GM12878 (cell line): ENCODE measurements at regions not wholly inside any gene's neighbourhood (a gene's known extent, or its start where the extent isn't known, plus 50 kb on each side); places are given as distances from the start of the nearest gene placed in this dataset.

Experiments
- ATAC-seq: fragments of 200-7000 bp; cut with Tn5 transposase; 3 replicates; pipeline ENCODE4 v1.9.1; 2020; ENCODE audit warnings: mild to moderate bottlenecking, moderate library complexity
- BruUV-seq: library from RNA; stranded (reverse); fragments of 400-500 nt; replicated peaks from 2 replicates; lab custom pipeline; 2021; lab: Mats Ljungman, UMichigan
- CTCF ChIA-PET: fragments of 300-600 bp; sonication (Branson Sonifier 250); formaldehyde crosslinking; extraction: SDS; loops from one replicate; lab custom pipeline; 2021; ENCODE audit warnings: inconsistent platforms; lab: Yijun Ruan, JAX
- POLR2A ChIA-PET: fragments of 350-600 bp; formaldehyde crosslinking; extraction: SDS; loops from one replicate; lab custom pipeline; 2021; ENCODE audit warnings: inconsistent platforms; lab: Charles Lee
- RAD21 ChIA-PET: fragments of 300-600 bp; sonication (Branson Sonifier 250); formaldehyde crosslinking; loops from one replicate; lab custom pipeline; 2023; ENCODE audit warnings: antibody characterized with exemption; ENCODE audit not compliant: unreplicated experiment; lab: Charles Lee
- SMC1A ChIA-PET: fragments of 300-600 bp; sonication (Branson Sonifier 250); formaldehyde crosslinking; loops from one replicate; lab custom pipeline; 2023; ENCODE audit not compliant: unreplicated experiment, uncharacterized antibody; lab: Charles Lee
- DNase-seq: peaks from one replicate; pipeline ENCODE4 v3.0.0-alpha.2; 2011; ENCODE audit warnings: low read depth, low spot score
- FAIRE-seq: peaks from 3 replicates; lab custom pipeline; 2011; peaks lifted over from hg19 to GRCh38; lab: Jason Lieb, UNC
- H2AFZ ChIP-seq: 2 replicates; pipeline ENCODE4 v1.6.0; 2011; ENCODE audit warnings: low read depth, low read length, control low read depth; ENCODE audit not compliant: control insufficient read depth
- H3K27ac ChIP-seq: 2 replicates; pipeline ENCODE4 v1.5.1; 2011; ENCODE audit warnings: control low read depth; ENCODE audit not compliant: control insufficient read depth, insufficient read depth
- H3K27me3 ChIP-seq, 2 experiments: replicated peaks in 1 of 2; 2 replicates each; pipeline versions ENCODE4 v1.6.0 to v1.6.1; 2011; ENCODE audit warnings: low read length in 1 of 2; ENCODE audit not compliant: control insufficient read depth in 2 of 2, insufficient read depth in 2 of 2
- H3K36me3 ChIP-seq, 2 experiments: 2 replicates each; pipeline ENCODE4 v1.5.1; 2011; ENCODE audit warnings: low read length in 1 of 2; ENCODE audit not compliant: control insufficient read depth in 2 of 2, insufficient read depth in 2 of 2
- H3K4me1 ChIP-seq: 2 replicates; pipeline ENCODE4 v1.6.1; 2011; ENCODE audit warnings: mild to moderate bottlenecking, low read length, moderate library complexity, mixed read lengths; ENCODE audit not compliant: control insufficient read depth, insufficient read depth
- H3K4me2 ChIP-seq: 2 replicates; pipeline ENCODE4 v1.6.0; 2011; ENCODE audit warnings: control low read depth; ENCODE audit not compliant: control insufficient read depth, insufficient read depth
- H3K4me3 ChIP-seq: fragments of 200-600 bp; sonication (generic); 2 replicates; pipeline ENCODE4 v1.5.1; 2016
- H3K79me2 ChIP-seq: 2 replicates; pipeline ENCODE4 v1.6.0; 2011; ENCODE audit warnings: low read length; ENCODE audit not compliant: control insufficient read depth, insufficient read depth
- H3K9ac ChIP-seq: 2 replicates; pipeline ENCODE4 v1.8.0; 2011; ENCODE audit warnings: low read length, control low read depth, mixed read lengths; ENCODE audit not compliant: control insufficient read depth, insufficient read depth
- H3K9me3 ChIP-seq: replicated peaks from 3 replicates; pipeline ENCODE4 v1.5.1; 2011; ENCODE audit warnings: mild to moderate bottlenecking, low read length; ENCODE audit not compliant: control insufficient read depth, insufficient read depth
- H4K20me1 ChIP-seq: 2 replicates; pipeline ENCODE4 v1.6.0; 2011; ENCODE audit not compliant: control insufficient read depth, insufficient read depth
- CBX5 ChIP-seq: sonication (generic); IDR thresholded peaks from 2 replicates; pipeline ENCODE4 v1.6.1; 2016; ENCODE audit warnings: low read depth, moderate library complexity, mild to moderate bottlenecking, inconsistent platforms
- ESRRA ChIP-seq: IDR thresholded peaks from 2 replicates; pipeline ENCODE4 v1.6.1; 2012; ENCODE audit warnings: mild to moderate bottlenecking, low read length, improper control_type of control experiment
- MEF2B ChIP-seq: fragments of 450-650 bp; IDR thresholded peaks from 2 replicates; pipeline ENCODE4 v1.6.1; 2018; ENCODE audit warnings: mild to moderate bottlenecking, moderate library complexity; ENCODE audit not compliant: partially characterized antibody, poor library complexity, severe bottlenecking
- POLR2A ChIP-seq: IDR thresholded peaks from 2 replicates; pipeline ENCODE4 v1.6.1; 2011; ENCODE audit warnings: low read depth, mild to moderate bottlenecking, low read length
- ZNF207 ChIP-seq: fragments of 450-650 bp; IDR thresholded peaks from 2 replicates; pipeline ENCODE4 v1.6.1; 2014; ENCODE audit warnings: antibody characterized with exemption, mild to moderate bottlenecking, borderline replicate concordance
- ZNF274 ChIP-seq: IDR thresholded peaks from one replicate; pipeline ENCODE4 v1.8.0; 2011; ENCODE audit not compliant: insufficient read length, insufficient read depth
- WGBS: methylation state at CpG from one replicate; pipeline ENCODE4 v1.1.6; 2016; ENCODE audit warnings: low lambda C conversion rate; ENCODE audit not compliant: insufficient replicate concordance, insufficient coverage; ENCODE audit errors: missing lambda C conversion rate; 5-methylcytosine and 5-hydroxymethylcytosine counted together
- in situ Hi-C: fragments of 300-500 bp; cut with MboI; formaldehyde crosslinking; loops from 9 replicates; pipeline ENCODE4 v1.14.3; 2018; ENCODE audit warnings: mixed read lengths
- intact Hi-C: fragments of 100-400 bp; cut with micrococcal nuclease; formaldehyde crosslinking; loops from one replicate; pipeline ENCODE4 v1.14.2; 2022; ENCODE audit not compliant: unreplicated experiment
- TF ChIP-seq, protein P1 (sequence below), 3 experiments: IDR thresholded peaks in 2 of 3; conservative IDR thresholded peaks in 1 of 3; 2 replicates each; pipeline ENCODE4 v1.5.1; 2011; ENCODE audit warnings: low read depth in 3 of 3, low read length in 3 of 3, mild to moderate bottlenecking in 3 of 3, control low read depth in 2 of 3, moderate library complexity in 2 of 3, inconsistent platforms in 1 of 3, mixed read lengths in 1 of 3; ENCODE audit not compliant: control insufficient read depth in 2 of 3, insufficient read depth in 1 of 3; ENCODE audit errors: extremely low read depth in 1 of 3
- TF ChIP-seq, protein P2 (sequence below): fragments of 450-650 bp; formaldehyde crosslinking; IDR thresholded peaks from 2 replicates; pipeline ENCODE4 v1.5.0; 2022; ENCODE audit warnings: mild to moderate bottlenecking, missing genetic modification characterization
- TF ChIP-seq, protein P3 (sequence below): IDR thresholded peaks from 2 replicates; pipeline ENCODE4 v1.6.1; 2012; ENCODE audit warnings: low read depth, low read length, improper control_type of control experiment
- TF ChIP-seq, protein P4 (sequence below): fragments of 450-650 bp; IDR thresholded peaks from 2 replicates; pipeline ENCODE4 v1.6.1; 2016; ENCODE audit warnings: mild to moderate bottlenecking
- TF ChIP-seq, protein P5 (sequence below): IDR thresholded peaks from 2 replicates; pipeline ENCODE4 v1.6.1; 2012; ENCODE audit warnings: low read depth, low read length, improper control_type of control experiment
- TF ChIP-seq, protein P6 (sequence below): fragments of 450-650 bp; conservative IDR thresholded peaks from 2 replicates; pipeline ENCODE4 v1.6.1; 2017; ENCODE audit warnings: mild to moderate bottlenecking, moderate library complexity

DNA sequence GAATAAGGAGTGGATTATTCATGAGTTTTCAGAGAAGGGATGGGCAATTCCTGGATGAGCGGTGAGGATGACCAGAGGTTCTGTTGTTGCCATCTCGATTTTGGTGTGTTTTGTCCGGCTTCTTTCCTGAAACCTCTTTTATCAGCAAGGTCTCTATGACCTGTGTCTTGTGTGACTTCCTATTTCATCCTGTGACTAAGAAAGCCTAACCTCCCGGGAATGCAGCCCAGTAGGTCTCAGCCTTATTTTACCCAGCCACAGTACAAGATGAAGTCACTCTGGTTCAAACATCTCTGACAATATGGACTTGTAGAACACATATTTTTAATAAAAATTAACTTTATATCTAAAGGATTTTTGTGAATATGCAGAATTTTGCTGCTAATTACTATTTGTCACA is 716.4 kb downstream of the FSCB start (continued):
- TF ChIP-seq MEF2B (no peak), ZNF207 (no peak)
- TF ChIP-seq, protein P1, sequence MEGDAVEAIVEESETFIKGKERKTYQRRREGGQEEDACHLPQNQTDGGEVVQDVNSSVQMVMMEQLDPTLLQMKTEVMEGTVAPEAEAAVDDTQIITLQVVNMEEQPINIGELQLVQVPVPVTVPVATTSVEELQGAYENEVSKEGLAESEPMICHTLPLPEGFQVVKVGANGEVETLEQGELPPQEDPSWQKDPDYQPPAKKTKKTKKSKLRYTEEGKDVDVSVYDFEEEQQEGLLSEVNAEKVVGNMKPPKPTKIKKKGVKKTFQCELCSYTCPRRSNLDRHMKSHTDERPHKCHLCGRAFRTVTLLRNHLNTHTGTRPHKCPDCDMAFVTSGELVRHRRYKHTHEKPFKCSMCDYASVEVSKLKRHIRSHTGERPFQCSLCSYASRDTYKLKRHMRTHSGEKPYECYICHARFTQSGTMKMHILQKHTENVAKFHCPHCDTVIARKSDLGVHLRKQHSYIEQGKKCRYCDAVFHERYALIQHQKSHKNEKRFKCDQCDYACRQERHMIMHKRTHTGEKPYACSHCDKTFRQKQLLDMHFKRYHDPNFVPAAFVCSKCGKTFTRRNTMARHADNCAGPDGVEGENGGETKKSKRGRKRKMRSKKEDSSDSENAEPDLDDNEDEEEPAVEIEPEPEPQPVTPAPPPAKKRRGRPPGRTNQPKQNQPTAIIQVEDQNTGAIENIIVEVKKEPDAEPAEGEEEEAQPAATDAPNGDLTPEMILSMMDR (IDR thresholded peaks at IDR 0.05 in 2 of 3, conservative IDR thresholded peaks at IDR 0.05 in 1 of 3; ENCODE audit: control insufficient read depth in 2 of 3, extremely low read depth in 1 of 3, insufficient read depth in 1 of 3, low read depth in 3 of 3, low read length in 3 of 3), result no peak

DNA sequence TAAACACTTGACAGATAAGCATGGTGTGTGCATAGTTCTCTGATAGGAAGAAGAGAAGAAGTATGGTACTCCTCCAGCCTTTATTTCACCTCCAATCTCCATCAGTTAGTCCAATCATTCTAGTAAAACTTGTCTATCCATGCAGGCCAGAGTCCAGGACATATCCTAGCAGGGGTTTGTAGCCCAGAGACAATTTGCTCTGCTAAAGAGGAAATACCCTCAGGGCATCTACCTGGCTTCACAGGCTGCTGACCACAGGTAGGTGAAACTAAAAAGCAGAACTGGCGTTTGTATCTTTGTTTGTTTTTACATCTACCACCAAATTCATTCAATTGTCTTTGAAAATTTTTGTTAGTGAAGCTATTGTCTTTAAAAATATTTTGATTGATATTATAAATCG is 717.6 kb downstream of the FSCB start:
- no peaks in the 10 kb centered on the region for H3K9me3 ChIP-seq
- in situ Hi-C loops, result no loop called here
- intact Hi-C loops, result no loop called here
- H3K79me2 ChIP-seq, result no peaks in the 10 kb centered on the region
- H3K4me3 ChIP-seq, result no peak overlapping the region
- H3K36me3 ChIP-seq, result no peaks in the 10 kb centered on the region
- H3K9ac ChIP-seq, result no peak overlapping the region
- H2AFZ ChIP-seq, result no peak overlapping the region
- no peaks in the 10 kb centered on the region for H3K4me1 ChIP-seq
- ChIA-PET RAD21 (no interaction called here), POLR2A (no interaction called here), CTCF (no interaction called here), SMC1A (no interaction called here)
- ATAC-seq, result no peak
- DNase-seq, result no peak
- 0% methylated on average over 2 of the region's 2 CpGs for WGBS
- H4K20me1 ChIP-seq, result no peaks in the 10 kb centered on the region
- H3K27me3 ChIP-seq, result no peaks in the 10 kb centered on the region
- BruUV-seq, result no TSS peak
- H3K4me2 ChIP-seq, result no peak overlapping the region
- no peak overlapping the region for H3K27ac ChIP-seq
- no peak for FAIRE-seq
- TF ChIP-seq ESRRA (no peak), ZNF274 (no peak), CBX5 (no peak), POLR2A (no peak)
- TF ChIP-seq, protein P2, sequence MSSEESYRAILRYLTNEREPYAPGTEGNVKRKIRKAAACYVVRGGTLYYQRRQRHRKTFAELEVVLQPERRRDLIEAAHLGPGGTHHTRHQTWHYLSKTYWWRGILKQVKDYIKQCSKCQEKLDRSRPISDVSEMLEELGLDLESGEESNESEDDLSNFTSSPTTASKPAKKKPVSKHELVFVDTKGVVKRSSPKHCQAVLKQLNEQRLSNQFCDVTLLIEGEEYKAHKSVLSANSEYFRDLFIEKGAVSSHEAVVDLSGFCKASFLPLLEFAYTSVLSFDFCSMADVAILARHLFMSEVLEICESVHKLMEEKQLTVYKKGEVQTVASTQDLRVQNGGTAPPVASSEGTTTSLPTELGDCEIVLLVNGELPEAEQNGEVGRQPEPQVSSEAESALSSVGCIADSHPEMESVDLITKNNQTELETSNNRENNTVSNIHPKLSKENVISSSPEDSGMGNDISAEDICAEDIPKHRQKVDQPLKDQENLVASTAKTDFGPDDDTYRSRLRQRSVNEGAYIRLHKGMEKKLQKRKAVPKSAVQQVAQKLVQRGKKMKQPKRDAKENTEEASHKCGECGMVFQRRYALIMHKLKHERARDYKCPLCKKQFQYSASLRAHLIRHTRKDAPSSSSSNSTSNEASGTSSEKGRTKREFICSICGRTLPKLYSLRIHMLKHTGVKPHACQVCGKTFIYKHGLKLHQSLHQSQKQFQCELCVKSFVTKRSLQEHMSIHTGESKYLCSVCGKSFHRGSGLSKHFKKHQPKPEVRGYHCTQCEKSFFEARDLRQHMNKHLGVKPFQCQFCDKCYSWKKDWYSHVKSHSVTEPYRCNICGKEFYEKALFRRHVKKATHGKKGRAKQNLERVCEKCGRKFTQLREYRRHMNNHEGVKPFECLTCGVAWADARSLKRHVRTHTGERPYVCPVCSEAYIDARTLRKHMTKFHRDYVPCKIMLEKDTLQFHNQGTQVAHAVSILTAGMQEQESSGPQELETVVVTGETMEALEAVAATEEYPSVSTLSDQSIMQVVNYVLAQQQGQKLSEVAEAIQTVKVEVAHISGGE (CRISPR knock-in tag), result no peak
- TF ChIP-seq, protein P3, sequence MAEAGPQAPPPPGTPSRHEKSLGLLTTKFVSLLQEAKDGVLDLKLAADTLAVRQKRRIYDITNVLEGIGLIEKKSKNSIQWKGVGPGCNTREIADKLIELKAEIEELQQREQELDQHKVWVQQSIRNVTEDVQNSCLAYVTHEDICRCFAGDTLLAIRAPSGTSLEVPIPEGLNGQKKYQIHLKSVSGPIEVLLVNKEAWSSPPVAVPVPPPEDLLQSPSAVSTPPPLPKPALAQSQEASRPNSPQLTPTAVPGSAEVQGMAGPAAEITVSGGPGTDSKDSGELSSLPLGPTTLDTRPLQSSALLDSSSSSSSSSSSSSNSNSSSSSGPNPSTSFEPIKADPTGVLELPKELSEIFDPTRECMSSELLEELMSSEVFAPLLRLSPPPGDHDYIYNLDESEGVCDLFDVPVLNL, result no peak
- TF ChIP-seq, protein P4, sequence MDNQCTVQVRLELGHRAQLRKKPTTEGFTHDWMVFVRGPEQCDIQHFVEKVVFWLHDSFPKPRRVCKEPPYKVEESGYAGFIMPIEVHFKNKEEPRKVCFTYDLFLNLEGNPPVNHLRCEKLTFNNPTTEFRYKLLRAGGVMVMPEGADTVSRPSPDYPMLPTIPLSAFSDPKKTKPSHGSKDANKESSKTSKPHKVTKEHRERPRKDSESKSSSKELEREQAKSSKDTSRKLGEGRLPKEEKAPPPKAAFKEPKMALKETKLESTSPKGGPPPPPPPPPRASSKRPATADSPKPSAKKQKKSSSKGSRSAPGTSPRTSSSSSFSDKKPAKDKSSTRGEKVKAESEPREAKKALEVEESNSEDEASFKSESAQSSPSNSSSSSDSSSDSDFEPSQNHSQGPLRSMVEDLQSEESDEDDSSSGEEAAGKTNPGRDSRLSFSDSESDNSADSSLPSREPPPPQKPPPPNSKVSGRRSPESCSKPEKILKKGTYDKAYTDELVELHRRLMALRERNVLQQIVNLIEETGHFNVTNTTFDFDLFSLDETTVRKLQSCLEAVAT, result no peak
- TF ChIP-seq, protein P5, sequence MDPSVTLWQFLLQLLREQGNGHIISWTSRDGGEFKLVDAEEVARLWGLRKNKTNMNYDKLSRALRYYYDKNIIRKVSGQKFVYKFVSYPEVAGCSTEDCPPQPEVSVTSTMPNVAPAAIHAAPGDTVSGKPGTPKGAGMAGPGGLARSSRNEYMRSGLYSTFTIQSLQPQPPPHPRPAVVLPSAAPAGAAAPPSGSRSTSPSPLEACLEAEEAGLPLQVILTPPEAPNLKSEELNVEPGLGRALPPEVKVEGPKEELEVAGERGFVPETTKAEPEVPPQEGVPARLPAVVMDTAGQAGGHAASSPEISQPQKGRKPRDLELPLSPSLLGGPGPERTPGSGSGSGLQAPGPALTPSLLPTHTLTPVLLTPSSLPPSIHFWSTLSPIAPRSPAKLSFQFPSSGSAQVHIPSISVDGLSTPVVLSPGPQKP, result no peak
- TF ChIP-seq, protein P6, sequence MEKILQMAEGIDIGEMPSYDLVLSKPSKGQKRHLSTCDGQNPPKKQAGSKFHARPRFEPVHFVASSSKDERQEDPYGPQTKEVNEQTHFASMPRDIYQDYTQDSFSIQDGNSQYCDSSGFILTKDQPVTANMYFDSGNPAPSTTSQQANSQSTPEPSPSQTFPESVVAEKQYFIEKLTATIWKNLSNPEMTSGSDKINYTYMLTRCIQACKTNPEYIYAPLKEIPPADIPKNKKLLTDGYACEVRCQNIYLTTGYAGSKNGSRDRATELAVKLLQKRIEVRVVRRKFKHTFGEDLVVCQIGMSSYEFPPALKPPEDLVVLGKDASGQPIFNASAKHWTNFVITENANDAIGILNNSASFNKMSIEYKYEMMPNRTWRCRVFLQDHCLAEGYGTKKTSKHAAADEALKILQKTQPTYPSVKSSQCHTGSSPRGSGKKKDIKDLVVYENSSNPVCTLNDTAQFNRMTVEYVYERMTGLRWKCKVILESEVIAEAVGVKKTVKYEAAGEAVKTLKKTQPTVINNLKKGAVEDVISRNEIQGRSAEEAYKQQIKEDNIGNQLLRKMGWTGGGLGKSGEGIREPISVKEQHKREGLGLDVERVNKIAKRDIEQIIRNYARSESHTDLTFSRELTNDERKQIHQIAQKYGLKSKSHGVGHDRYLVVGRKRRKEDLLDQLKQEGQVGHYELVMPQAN, result no peak
